NB4 (cell line): ENCODE measurements at regions not wholly inside any gene's neighbourhood (a gene's known extent, or its start where the extent isn't known, plus 50 kb on each side); places are given as distances from the start of the nearest gene placed in this dataset.

Experiments
- DNase-seq: peaks from one replicate; pipeline ENCODE4 v3.0.0; 2010; ENCODE audit warnings: low read depth
- H3K4me3 ChIP-seq: one replicate; pipeline ENCODE4 v1.5.1; 2011; ENCODE audit warnings: mild to moderate bottlenecking, low read depth, low read length, moderate library complexity
- MYC ChIP-seq: IDR thresholded peaks from 2 replicates; pipeline ENCODE4 v1.6.1; 2011; ENCODE audit warnings: low read depth, low read length
- POLR2A ChIP-seq: IDR thresholded peaks from 2 replicates; pipeline ENCODE4 v1.6.1; 2011; ENCODE audit warnings: mild to moderate bottlenecking; ENCODE audit not compliant: insufficient read length; ENCODE audit errors: extremely low read depth
- TF ChIP-seq, protein P1 (sequence below): IDR thresholded peaks from one replicate; pipeline ENCODE4 v1.5.1; 2012; ENCODE audit warnings: low read depth, low read length
- TF ChIP-seq, protein P2 (sequence below): IDR thresholded peaks from 2 replicates; pipeline ENCODE4 v1.6.1; 2011; ENCODE audit warnings: low read depth, low read length

DNA sequence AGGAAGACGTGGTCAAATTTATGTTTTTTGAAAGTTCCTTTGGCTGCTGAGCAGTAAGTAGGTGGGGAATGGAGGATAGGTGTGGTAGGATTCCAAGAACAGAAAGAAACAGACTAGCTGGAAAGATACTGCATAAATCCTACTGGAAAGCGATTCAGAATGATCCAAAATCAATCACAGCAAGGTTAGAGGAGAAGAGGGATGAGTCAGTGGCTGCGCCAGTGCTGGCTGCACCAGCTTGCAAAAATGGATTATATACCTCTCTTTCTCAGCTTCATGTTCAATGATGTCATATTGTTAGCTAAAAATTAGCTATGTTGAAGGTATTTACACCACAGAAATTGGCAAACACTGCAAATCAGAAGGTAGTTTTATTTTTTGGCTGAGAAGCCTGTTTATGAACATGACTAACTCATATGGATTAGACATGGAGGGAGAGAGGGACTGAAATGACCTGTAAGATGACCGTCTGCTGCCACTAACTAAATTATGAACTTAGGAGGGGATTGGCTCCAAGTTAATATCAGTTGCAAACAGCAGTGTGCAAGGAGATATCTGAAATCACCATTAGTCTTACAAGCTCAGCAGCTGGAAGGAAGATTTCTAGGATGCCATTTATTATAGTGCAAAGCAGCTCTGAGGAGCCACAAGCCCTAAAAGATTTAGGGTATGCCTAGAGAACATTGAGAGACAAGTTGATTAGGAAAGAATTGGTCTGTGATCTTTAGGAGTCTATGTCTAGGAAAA is 405.3 kb downstream of the MID1IP1 start:
- TF ChIP-seq POLR2A (no peak), MYC (no peak)
- no peak overlapping the region for H3K4me3 ChIP-seq
- DNase-seq = no peak

DNA sequence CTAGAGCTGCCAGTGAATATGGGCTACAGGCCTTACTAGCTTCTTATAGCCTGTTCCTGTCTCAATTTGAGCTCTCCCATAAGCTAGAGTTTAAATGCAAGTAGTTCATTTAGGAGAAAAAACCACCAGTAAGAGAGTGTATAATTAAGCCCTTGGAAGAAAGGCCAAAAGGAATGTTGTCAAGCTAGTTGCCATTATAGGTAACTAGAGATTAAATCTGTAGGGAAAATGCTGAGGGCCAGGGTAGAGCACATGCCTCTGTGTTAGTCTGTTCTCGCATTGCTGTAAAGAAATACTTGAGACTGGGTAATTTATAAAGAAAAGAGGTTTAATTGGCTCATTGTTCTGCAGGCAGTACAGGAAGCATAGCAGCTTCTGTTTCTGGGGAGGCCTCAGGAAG is 410.2 kb downstream of the MID1IP1 start:
- no peak overlapping the region for H3K4me3 ChIP-seq
- TF ChIP-seq, protein P1, sequence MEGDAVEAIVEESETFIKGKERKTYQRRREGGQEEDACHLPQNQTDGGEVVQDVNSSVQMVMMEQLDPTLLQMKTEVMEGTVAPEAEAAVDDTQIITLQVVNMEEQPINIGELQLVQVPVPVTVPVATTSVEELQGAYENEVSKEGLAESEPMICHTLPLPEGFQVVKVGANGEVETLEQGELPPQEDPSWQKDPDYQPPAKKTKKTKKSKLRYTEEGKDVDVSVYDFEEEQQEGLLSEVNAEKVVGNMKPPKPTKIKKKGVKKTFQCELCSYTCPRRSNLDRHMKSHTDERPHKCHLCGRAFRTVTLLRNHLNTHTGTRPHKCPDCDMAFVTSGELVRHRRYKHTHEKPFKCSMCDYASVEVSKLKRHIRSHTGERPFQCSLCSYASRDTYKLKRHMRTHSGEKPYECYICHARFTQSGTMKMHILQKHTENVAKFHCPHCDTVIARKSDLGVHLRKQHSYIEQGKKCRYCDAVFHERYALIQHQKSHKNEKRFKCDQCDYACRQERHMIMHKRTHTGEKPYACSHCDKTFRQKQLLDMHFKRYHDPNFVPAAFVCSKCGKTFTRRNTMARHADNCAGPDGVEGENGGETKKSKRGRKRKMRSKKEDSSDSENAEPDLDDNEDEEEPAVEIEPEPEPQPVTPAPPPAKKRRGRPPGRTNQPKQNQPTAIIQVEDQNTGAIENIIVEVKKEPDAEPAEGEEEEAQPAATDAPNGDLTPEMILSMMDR = no peak
- TF ChIP-seq POLR2A (no peak), MYC (no peak)
- TF ChIP-seq, protein P2, sequence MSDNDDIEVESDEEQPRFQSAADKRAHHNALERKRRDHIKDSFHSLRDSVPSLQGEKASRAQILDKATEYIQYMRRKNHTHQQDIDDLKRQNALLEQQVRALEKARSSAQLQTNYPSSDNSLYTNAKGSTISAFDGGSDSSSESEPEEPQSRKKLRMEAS = no peak
- DNase-seq = no peak

DNA sequence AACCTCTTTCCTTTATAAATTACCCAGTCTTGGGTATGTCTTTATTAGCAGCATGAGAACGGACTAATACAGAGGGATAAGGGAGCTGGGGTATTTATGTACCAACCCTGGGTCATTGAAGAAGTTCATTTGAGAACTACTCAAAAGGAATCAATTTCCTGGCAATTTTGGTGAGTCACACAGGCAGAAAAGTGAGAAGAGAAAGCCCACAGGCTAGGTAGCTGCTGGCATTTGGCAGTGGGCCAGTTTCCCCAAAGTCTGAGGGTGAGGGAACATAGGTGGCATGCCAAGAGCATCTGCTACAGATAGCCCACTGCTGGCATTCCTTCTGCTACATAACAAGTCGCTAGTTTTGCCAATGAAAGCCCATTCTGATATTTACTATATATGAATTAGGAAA is 411.2 kb downstream of the MID1IP1 start:
- DNase-seq = peak; percentile 1
- TF ChIP-seq, protein P2 = no peak
- H3K4me3 ChIP-seq = no peak overlapping the region

DNA sequence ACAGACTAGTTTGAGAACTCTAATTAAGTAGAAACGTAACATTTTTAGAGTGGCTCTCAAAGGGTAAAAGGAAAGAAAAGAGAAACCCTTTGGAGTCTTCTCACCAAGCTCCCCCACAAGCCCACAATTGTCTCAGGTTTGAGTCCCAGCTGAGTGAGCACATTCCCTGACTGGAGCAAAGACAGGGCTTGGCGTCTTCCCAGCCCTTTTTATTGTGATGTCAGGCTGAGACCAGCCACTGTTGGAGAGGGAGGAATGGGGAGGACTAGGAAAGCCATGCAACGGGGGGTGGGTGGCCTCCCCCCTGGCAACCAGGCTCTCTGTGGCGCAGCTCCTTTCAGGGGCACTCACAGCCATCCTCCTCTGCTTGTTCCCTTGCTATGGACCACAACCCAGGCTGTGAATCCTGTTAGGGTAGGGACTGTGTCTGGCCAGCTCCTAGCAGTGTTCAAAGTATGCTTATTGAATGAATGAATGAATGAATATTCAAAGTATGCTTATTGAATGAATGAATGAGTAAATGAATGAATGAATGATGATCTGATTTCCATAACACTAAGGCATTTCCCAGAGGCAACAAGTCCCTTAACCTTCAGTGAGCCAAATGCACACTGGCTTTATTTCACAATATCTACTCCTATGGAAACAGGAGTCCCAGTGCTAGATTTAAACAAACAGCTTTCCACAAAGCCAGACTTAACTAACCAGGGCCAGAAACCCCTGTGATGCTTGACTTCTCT is 413.3 kb downstream of the MID1IP1 start:
- no peak for DNase-seq
- TF ChIP-seq, protein P2 = no peak
- no peak for TF ChIP-seq POLR2A
- TF ChIP-seq, protein P1 = no peak
- TF ChIP-seq MYC = no peak
- H3K4me3 ChIP-seq = no peak overlapping the region

DNA sequence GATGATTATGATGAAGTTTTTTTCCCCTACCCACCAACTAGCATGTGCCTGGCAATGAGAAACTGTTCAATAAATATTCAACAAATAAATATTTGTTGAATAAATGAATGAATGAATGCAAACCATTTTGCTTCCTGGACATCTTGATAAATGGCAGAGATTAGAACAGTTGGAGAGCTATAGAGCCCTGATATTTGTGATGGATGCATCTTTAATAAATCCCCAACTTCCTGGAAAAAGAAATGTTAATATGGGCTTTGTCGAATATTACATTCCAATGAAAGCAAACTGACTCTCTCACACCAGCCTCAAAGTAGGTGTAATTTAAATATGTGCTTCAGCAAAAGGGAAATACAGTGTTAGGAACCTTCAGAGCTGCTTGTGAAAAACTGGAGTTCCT is 419.7 kb downstream of the MID1IP1 start:
- no peak for DNase-seq
- no peak overlapping the region for H3K4me3 ChIP-seq
- TF ChIP-seq, protein P2 = no peak
- TF ChIP-seq POLR2A (no peak), MYC (no peak)
- TF ChIP-seq, protein P1 = no peak

DNA sequence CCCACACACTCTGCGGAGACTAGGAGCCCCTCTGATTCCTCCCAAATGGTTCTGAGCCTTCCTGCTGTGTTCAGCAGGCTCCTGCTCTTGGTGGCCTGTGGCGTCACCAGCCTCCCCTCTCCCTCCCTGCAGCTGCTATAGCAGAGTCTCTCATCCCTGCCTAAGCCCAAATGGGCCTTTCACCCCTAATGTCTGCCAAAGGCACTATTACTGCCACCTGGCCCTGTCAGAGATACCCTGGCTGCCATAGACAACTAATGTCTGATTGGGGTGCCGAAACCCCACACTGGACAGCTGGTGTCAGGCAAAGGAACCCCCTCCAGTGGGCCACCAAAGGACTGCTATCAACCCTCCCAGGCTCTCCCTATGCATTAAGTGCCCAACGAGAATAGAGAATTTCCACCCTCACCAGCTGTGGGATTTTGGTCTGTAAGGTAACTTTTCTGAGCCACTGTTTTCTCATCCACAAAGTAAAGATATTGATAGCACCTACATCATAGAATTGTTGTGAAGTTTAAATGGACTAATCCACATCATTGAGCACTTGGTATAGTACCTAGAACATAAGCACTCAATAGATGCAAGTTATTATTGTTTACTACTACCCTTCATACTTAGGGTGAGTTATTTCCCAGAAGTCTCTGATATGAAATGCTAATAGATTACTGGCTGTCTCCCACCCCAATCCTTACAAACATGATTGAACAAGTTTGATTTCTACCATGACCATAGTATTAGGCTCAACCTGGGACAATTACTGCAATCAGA is 421.3 kb downstream of the MID1IP1 start:
- TF ChIP-seq MYC (no peak), POLR2A (no peak)
- TF ChIP-seq, protein P2 = no peak
- TF ChIP-seq, protein P1 = no peak
- no peak overlapping the region for H3K4me3 ChIP-seq
- DNase-seq = no peak
